HG02852 (cell line): ENCODE measurements at regions not wholly inside any gene's neighbourhood (a gene's known extent, or its start where the extent isn't known, plus 50 kb on each side); places are given as distances from the start of the nearest gene placed in this dataset.
"Not testable (repeated sequence)": the region's sequence is repeated elsewhere in the genome, so short reads cannot be mapped to it uniquely, and the experiment has no call there.

Source experiments
- ATAC-seq: cut with Tn5 transposase; IDR thresholded peaks from one replicate; pipeline ENCODE4 v1.9.1; 2021; ENCODE audit warnings: mild to moderate bottlenecking, moderate library complexity; ENCODE audit not compliant: unreplicated experiment

- no peak for ATAC-seq
Observed at GRCh38 chr5:36422952-36423351, 121.2 kb upstream of the RANBP3L start.

- ATAC-seq = no peak
Observed at GRCh38 chr5:36423578-36424307, 122.0 kb upstream of the RANBP3L start.

GRCh38 chr5:36426070-36426469, 124.4 kb upstream of the RANBP3L start:
- ATAC-seq = not testable (repeated sequence)

- no peak for ATAC-seq
Observed at GRCh38 chr5:36435516-36435915, 133.8 kb upstream of the RANBP3L start.

- ATAC-seq = no peak
Observed at GRCh38 chr5:36436306-36436705, 134.6 kb upstream of the RANBP3L start.

GRCh38 chr5:36438765-36439561, 137.3 kb upstream of the RANBP3L start:
- no peak for ATAC-seq

GRCh38 chr5:36440300-36440699, 138.6 kb upstream of the RANBP3L start:
- ATAC-seq = no peak

GRCh38 chr5:36441280-36441679, 139.6 kb upstream of the RANBP3L start:
- ATAC-seq = no peak

- ATAC-seq = no peak
Observed at GRCh38 chr5:36442352-36442751, 140.7 kb upstream of the RANBP3L start.

GRCh38 chr5:36442796-36443195, 141.1 kb upstream of the RANBP3L start:
- no peak for ATAC-seq

- ATAC-seq = no peak
Observed at GRCh38 chr5:36443941-36444340, 142.2 kb upstream of the RANBP3L start.

- ATAC-seq = no peak
Observed at GRCh38 chr5:36444582-36445418, 143.1 kb upstream of the RANBP3L start.

GRCh38 chr5:36447776-36448175, 146.1 kb upstream of the RANBP3L start:
- no peak for ATAC-seq

GRCh38 chr5:36450229-36451014, 148.7 kb upstream of the RANBP3L start:
- no peak for ATAC-seq

GRCh38 chr5:36452424-36453006, 150.8 kb upstream of the RANBP3L start:
- no peak for ATAC-seq

- no peak for ATAC-seq
Observed at GRCh38 chr5:36457511-36458270, 148.7 kb upstream of the SLC1A3 start.

- ATAC-seq = no peak
Observed at GRCh38 chr5:36458746-36459145, 147.7 kb upstream of the SLC1A3 start.

- no peak for ATAC-seq
Observed at GRCh38 chr5:36459176-36460135, 146.9 kb upstream of the SLC1A3 start.
